ENCODE measurements at regions not wholly inside any gene's neighbourhood (a gene's known extent, or its start where the extent isn't known, plus 50 kb on each side); places are given as distances from the start of the nearest gene placed in this dataset.

GRCh38 chr22:35195226-35195625 lies 62.1 kb upstream of the HMGXB4 start:
- TF ChIP-seq CTCF (IDR thresholded peaks at IDR 0.05) (no peak), POLR2A (IDR thresholded peaks at IDR 0.05) (no peak)
